ENCODE measurements at regions not wholly inside any gene's neighbourhood (a gene's known extent, or its start where the extent isn't known, plus 50 kb on each side); places are given as distances from the start of the nearest gene placed in this dataset.

DNA sequence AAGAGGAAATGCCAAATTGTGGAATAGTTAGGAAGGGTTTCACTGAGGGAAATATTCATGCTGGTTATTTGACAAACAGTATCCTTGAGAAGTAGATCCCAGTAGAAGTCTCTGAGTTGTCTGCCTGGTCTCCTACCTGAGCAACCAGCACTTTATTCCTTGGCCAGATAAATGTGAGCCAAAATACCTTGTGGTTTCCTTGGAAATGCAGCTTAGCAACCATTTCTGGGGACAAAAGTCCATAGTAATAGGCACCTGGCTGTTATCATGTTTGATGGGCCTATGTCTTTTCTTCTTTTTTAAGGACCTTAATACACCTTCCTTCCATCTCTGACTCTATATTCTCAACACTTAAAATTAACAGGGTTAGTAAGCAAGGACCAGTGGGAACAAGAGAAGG is 217.1 kb upstream of the MARCKS start:
- Histone ChIP-seq H3K36me3 (no peaks in the 10 kb centered on the region), H3K27ac (no peak overlapping the region), H3K4me3 (no peak overlapping the region), H3K9me3 (no peaks in the 10 kb centered on the region), H3K27me3 (ENCODE audit: low read depth) (no peaks in the 10 kb centered on the region), H3K4me1 (peaks cover 21% of the 10 kb centered on the region)
- intact Hi-C loops (cut with DNase I) = no loop called here
- DNase-seq = no peak
- no peak for ATAC-seq
- TF ChIP-seq CTCF (IDR thresholded peaks at IDR 0.05) = no peak

DNA sequence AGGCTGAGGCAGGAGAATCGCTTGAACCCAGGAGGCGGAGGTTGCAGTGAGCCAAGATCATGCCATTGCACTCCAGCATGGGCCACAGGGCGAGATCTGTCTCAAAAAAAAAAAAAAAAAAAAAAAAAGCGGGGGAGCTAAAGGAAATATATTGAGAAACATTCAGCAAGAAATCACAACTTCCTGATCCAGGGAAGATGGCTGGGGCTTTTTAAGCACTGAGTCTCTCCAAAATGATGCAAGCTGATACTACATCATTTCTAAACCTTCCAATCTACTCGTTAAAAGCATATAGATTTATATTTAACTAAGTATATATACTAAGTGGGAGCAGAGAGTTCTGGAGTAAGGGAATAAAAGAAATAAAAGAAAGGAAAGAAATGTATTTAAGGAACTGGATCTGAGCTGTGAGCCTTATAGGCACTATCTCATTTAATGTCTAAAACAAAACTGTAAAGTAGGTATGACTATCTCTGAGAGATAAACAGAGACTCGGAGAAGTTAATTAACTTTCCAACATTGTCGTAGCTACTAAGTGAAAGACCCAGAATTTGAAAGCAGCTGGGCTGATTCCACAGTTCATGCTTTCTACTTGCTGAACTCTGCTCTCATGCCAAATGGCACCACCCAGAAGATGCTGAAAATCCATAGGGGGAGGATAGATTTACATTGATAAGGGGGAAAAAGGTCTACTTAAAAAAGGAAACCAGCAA is 215.0 kb upstream of the MARCKS start:
- Histone ChIP-seq H3K4me3 (no peak overlapping the region), H3K9me3 (no peaks in the 10 kb centered on the region), H3K27me3 (ENCODE audit: low read depth) (no peaks in the 10 kb centered on the region), H3K27ac (no peak overlapping the region), H3K36me3 (no peaks in the 10 kb centered on the region), H3K4me1 (peaks cover 17% of the 10 kb centered on the region)
- intact Hi-C loops (cut with DNase I) = no loop called here
- DNase-seq (no peak), ATAC-seq (no peak)
- TF ChIP-seq CTCF (IDR thresholded peaks at IDR 0.05) = no peak

GRCh38 chr6:113642714-113643406 is 214.3 kb upstream of the MARCKS start:
- peak; percentile 79 to 91 for ATAC-seq

GRCh38 chr6:113643407-113643770 is 213.8 kb upstream of the MARCKS start:
- Histone ChIP-seq H3K4me1 (peaks cover 17% of the 10 kb centered on the region), H3K36me3 (no peaks in the 10 kb centered on the region), H3K27me3 (ENCODE audit: low read depth) (no peaks in the 10 kb centered on the region), H3K9me3 (no peaks in the 10 kb centered on the region), H3K4me3 (no peak overlapping the region), H3K27ac (no peak overlapping the region)
- intact Hi-C loops (cut with DNase I) = no loop called here
- DNase-seq = no peak
- ATAC-seq = no peak
- TF ChIP-seq CTCF (IDR thresholded peaks at IDR 0.05) = no peak

More at GRCh38 chr6:113642714-113643406, 214.3 kb upstream of the MARCKS start:
- Histone ChIP-seq H3K36me3 (no peaks in the 10 kb centered on the region), H3K4me3 (no peak overlapping the region), H3K4me1 (peaks cover 17% of the 10 kb centered on the region), H3K27ac (no peak overlapping the region), H3K27me3 (ENCODE audit: low read depth) (no peaks in the 10 kb centered on the region), H3K9me3 (no peaks in the 10 kb centered on the region)
- intact Hi-C loops (cut with DNase I) = no loop called here
- DNase-seq = no peak
- TF ChIP-seq CTCF (IDR thresholded peaks at IDR 0.05) = no peak

- Histone ChIP-seq H3K4me3 (no peak overlapping the region), H3K9me3 (no peaks in the 10 kb centered on the region), H3K36me3 (no peaks in the 10 kb centered on the region), H3K27ac (no peak overlapping the region), H3K27me3 (ENCODE audit: low read depth) (no peaks in the 10 kb centered on the region), H3K4me1 (peaks cover 17% of the 10 kb centered on the region)
- TF ChIP-seq CTCF (IDR thresholded peaks at IDR 0.05) = no peak
- ATAC-seq (no peak), DNase-seq (no peak)
- intact Hi-C loops (cut with DNase I) = no loop called here
Observed at GRCh38 chr6:113644861-113645575, 212.1 kb upstream of the MARCKS start.
